Spleen (tissue), 7 donors: ENCODE measurements at regions not wholly inside any gene's neighbourhood (a gene's known extent, or its start where the extent isn't known, plus 50 kb on each side); places are given as distances from the start of the nearest gene placed in this dataset.

Experiments
- CTCF ChIP-seq, 11 experiments: fragments of 200-600 bp in 7 of 11; fragments of 450-650 bp in 4 of 11; sonication (generic) in 4 of 11; IDR thresholded peaks in 8 of 11; conservative IDR thresholded peaks in 3 of 11; 1 replicate in 7 of 11; 2 replicates in 4 of 11; pipeline versions ENCODE4 v1.4.0 to v1.8.0; 2016 to 2021; ENCODE audit warnings: antibody characterized with exemption in 11 of 11, inconsistent platforms in 4 of 11, mild to moderate bottlenecking in 1 of 11
- POLR2A ChIP-seq, 3 donors: fragments of 450-650 bp; IDR thresholded peaks; one replicate each; pipeline ENCODE4 v1.5.1; 2017; ENCODE audit warnings: antibody characterized with exemption in 3 of 3, mild to moderate bottlenecking in 1 of 3
- donor health status: DM: no; HTN: no; CAD: no; lungs with moderate emphysema.
- donor health status: DM: no; HTN: no; CAD: no.
- donor health status: DM: no; HTN: no; CAD: no.

- TF ChIP-seq CTCF (IDR thresholded peaks at IDR 0.05 in 8 of 11, conservative IDR thresholded peaks at IDR 0.05 in 3 of 11), result no peak
- TF ChIP-seq POLR2A (IDR thresholded peaks at IDR 0.05), result no peak
Measured at GRCh38 chr16:79421126-79421525, 179.4 kb downstream of the MAF start.
